ENCODE measurements at regions not wholly inside any gene's neighbourhood (a gene's known extent, or its start where the extent isn't known, plus 50 kb on each side); places are given as distances from the start of the nearest gene placed in this dataset.

DNA sequence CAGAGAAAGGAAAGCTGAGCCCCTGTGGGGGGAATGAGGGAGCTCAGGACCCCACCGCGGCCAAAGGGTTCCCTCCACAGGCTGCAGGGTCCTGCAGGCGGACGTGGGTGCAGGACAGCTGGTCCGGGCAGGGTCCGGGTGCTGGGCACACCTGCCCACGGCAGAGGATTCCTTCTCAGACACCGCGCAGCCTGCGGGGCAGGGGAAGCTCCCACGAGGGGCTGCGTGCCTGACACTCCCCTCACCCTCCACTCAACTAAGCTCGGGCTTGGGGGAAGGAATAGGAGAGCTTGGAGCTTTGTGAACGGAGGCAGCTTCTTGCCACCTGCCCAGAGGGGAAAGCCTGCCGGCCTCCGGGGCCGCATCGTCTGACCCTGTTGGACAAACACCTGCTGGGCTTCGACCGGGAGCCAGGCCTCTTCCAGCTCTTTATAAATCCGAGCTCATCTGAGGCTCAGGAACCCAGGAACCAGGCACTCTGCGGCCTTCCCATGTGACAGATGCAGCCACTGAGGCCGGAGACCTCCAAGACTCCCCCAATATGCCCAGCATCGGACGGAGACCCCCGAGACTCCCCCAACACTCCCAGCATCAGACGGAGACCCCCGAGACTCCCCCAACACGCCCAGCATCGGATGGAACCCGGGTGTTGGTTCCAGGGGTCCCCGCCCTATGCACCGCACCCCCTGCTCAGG, 97.3 kb downstream of the PDGFA start:
- in situ Hi-C loops (cut with HindIII; ENCODE audit: low sequenced_read_pairs), result no loop called here

GRCh38 chr7:422886-423225, 96.8 kb downstream of the PDGFA start:
- in situ Hi-C loops (cut with HindIII; ENCODE audit: low sequenced_read_pairs), result no loop called here

DNA sequence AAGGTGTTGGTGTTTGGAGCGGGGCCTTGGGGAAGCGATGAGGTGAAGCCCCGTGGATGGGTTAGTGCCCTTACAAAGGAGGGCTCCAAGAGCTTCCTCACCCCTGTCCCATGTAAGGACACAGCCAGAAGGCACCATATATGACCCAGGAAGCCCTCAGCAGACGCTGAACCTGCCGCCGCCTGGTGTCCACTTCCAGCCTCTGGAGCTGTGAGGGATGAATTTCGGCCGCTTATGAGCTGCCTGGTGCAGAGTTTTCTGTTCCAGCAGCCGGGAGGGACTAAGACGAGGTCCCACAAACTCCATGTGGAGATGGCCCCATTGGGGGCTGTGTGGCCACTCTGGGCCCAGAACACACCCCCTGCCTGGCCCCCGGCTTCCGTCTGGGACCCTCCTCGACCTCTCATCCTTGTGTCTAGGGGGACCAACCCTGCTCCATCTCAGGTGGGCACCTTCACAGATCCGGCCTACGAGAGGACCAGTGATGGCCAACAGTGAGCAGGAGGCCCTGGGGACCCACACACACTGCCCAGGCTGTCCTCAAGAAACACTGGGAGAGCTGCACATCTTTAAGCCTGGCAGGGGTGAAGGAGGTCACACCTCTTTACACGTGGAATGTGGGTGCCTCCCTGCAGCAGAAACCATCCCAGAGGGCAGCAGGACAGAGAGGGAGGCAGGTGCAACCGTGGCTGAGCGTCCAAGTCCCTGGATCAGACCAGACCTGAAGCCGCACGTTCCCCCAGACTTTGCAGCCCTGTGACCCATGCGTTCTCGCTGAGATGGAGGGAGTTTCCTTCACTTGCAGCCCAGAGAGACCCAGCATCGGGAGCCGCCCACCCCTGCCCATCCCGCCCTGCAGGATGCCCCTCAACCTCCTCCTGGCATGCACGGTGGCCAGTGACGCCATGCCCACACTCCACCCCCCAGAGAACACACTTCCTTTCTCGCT, 96.1 kb downstream of the PDGFA start:
- in situ Hi-C loops (cut with HindIII; ENCODE audit: low sequenced_read_pairs), result no loop called here

DNA sequence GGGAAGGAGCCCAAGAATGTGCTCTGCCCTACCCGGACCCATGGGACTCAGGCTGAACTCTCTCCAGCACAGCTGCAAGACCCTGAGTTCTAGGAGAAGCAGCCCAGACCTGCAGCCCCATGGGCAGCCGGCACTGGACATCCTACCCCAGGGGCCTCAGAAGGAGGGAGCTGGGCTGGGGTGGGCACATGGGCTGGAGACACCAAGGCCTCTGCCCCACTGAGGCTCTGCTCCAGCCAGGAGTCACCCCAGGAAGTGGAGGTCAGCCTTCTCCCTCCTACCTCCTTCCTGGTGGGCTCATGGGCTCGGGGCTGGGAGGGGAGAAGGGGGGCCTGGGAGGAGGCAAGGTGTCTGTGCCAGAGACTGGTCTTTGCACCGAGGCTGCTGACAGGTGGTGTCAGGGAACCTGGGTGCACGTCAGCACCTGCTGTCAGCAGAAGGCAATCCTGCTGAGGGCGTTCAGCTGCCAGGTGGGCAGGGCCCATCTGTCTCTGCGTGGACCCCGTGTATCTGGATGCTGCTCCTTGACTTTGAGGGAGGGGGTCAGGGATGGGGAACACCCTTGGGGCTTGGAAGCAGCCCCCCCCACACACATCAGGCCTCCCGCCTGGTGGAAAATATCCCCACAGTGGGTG, 95.2 kb downstream of the PDGFA start:
- in situ Hi-C loops (cut with HindIII; ENCODE audit: low sequenced_read_pairs), result no loop called here

- in situ Hi-C loops (cut with HindIII; ENCODE audit: low sequenced_read_pairs), result no loop called here
Measured at GRCh38 chr7:424961-425793, 94.5 kb downstream of the PDGFA start.

GRCh38 chr7:425794-426188, 93.9 kb downstream of the PDGFA start:
- in situ Hi-C loops (cut with HindIII; ENCODE audit: low sequenced_read_pairs), result no loop called here

- in situ Hi-C loops (cut with HindIII; ENCODE audit: low sequenced_read_pairs), result no loop called here
Measured at GRCh38 chr7:426510-426909, 93.1 kb downstream of the PDGFA start.

GRCh38 chr7:427506-428103, 92.0 kb downstream of the PDGFA start:
- in situ Hi-C loops (cut with HindIII; ENCODE audit: low sequenced_read_pairs), result no loop called here

DNA sequence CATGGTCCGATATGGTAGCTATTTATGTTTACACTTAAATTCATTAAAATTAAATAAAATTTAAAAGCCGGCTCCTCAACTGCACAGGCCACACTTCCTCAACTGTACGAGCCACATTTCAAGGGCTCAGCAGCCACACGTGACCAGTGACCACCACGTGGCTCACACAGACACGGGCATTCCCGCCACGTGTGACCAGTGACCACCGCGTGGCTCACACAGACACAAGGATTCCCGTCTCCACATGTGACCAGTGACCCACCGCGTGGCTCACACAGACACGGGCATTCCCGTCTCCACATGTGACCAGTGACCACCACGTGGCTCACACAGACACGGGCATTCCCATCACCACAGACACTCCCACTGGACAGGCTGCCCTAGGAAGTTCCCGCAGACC, 91.3 kb downstream of the PDGFA start:
- in situ Hi-C loops (cut with HindIII; ENCODE audit: low sequenced_read_pairs), result no loop called here

DNA sequence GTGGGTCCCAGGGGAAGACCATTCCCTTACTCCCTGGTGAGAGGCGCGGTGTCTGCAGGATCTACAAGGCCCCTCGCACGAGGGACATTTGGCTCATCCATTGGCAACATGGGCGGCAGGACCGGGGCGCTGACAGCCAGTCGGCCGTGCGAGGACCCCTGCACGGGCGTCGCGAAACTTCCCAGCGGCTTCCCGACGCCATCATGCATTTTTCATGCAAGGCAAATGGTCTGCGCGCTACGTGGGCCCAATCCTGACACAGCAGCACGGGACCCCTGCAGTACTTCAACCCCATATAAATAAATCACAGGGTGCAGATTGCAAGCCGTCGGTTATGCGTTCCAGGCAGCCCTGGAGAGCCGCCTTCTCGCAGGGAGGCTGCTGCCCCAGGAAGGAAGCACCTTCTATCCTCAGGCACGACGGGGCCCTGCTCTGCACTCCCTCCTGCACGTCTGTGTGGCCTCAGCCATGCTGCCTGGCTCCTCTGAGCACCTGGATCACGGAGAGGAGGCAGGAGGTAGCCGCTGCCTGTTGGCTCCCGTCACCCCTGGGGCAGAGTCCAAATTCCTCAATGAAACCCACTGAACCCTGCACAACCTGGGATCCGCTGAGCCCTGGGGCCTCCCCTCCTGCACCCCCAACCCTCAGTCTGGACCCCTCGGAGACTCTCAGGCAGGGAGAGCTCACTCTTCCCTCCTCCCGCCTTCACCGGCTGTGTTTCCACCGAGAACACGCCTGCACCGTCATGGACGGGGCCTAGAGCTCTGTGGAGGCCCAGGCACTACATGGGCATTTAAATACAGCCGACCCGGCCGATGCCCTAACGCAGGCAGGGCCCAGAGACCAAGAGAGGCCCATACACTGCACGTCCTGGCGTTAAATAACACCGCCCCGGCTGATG, 90.5 kb downstream of the PDGFA start:
- in situ Hi-C loops (cut with HindIII; ENCODE audit: low sequenced_read_pairs), result no loop called here

DNA sequence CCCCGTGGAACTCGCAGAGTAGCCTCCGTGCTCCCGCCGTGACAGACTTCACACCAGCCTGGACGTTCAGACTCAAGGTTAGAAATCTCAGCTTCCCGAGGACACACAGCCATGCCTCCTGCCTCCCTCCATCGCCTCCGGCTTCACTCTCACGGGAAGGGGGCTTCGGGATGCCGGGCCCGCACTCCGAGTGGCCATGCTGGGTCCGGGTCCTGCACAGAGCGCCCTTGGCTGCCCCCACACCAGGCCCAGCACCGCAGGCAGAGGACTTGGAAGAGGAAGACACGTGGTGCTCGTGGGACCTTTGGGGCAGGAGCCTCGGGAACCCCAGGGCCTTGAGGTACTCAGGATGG, 89.8 kb downstream of the PDGFA start:
- in situ Hi-C loops (cut with HindIII; ENCODE audit: low sequenced_read_pairs), result no loop called here

DNA sequence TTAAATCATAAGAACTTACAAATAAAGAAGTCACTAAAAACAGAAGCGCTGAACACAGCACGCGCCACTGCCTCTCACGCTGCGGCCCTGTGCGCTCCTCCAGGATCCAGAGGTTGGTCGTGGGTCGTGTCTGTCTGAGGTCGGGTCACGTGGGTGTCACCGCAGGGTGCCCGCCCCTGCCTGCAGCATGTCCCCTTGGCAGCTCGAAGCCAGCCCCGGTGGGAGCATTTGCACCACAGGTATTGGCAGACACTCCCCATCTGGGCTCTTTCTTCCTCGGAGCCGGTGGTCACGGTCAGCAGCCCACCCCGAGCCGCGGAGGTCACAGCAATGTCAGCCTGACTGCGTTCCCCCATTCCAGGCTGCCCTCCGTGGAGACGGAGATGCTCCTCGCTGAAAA, 88.6 kb downstream of the PDGFA start:
- in situ Hi-C loops (cut with HindIII; ENCODE audit: low sequenced_read_pairs), result no loop called here

DNA sequence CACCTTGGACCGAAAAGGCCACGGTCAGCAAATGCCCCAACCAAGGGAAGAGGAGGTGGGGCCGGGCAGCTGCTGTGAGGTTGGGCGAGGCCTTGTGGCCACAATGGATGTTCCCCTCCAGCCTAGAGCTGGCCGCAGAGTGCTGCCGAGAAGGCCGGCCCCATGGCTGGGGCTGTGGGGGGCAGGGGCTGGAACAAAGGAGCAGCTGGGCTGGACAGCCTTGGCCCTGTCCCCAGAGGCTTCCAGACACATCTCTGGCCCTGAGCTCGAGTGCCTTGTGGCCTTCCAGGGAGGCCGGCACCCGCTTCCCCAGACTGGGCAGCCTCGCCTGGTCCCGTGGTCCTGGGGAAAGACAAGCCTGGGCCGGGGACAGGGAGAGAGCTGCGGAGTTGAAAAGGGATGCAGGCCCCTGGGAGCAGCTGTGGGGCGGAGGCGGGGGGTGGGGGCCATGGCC, 88.0 kb downstream of the PDGFA start:
- in situ Hi-C loops (cut with HindIII; ENCODE audit: low sequenced_read_pairs), result no loop called here

DNA sequence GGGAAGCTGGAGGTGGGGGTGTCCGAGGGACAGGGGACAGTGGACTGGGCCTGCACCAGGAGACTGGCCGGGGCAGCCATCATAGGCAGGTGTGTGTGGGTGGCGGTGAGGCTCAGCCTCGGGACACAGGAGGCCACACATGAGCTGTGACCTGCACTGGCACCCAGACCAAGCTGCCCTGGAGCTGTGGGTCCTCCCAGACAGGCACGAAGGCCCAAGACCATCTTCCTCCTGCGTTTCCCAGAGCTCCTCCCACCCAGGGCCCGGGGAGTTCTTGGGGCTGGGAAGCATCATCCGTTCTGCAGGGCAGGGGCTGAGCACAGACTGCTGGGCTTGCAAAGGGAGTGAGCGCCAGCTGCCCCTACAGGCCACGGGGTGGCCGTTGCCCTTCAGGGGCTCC, 87.4 kb downstream of the PDGFA start:
- in situ Hi-C loops (cut with HindIII; ENCODE audit: low sequenced_read_pairs), result no loop called here

DNA sequence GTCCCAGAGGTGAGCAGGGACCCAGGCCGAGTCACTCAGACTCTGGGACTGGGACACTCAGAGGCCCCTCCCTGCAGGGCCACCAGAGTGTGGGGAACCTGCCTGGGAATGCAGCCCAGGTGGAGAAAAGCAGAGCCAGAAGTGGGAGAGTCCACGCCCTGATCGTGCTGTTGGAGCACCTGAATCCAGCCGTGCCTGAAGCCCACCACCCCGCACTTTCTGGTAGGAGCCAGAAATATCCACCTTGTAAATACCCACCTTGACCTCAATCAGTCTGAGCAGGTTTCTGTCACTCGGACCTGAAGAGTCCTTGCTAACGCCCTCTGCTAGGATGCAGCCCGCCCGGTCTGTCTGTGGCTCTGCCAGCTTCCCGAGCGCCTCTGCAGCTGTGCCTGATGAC, 86.7 kb downstream of the PDGFA start:
- in situ Hi-C loops (cut with HindIII; ENCODE audit: low sequenced_read_pairs), result no loop called here

DNA sequence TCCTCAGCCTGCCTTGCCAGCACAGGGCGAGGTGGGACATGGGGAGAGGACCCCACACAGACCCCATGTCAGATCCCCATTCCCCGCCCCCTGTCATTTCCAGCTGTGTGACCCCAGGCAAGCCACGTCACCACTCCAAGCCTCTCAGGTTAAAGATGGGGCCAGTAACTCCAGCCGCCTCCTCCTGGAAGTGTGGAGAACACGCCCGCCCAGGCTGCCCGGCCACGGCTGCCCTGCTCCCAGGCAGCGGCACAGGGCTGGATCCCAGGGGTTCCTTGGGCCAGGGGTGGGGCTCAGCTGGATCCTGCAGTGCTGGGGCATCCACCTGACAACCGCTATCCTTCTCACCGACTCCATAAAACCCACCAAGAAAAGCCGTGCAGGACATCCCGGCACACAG, 86.1 kb downstream of the PDGFA start:
- in situ Hi-C loops (cut with HindIII; ENCODE audit: low sequenced_read_pairs), result no loop called here

- in situ Hi-C loops (cut with HindIII; ENCODE audit: low sequenced_read_pairs), result no loop called here
Measured at GRCh38 chr7:434891-435629, 84.6 kb downstream of the PDGFA start.

GRCh38 chr7:435630-436366, 83.8 kb downstream of the PDGFA start:
- in situ Hi-C loops (cut with HindIII; ENCODE audit: low sequenced_read_pairs), result no loop called here
